Neutrophil (primary cell): ENCODE measurements at regions not wholly inside any gene's neighbourhood (a gene's known extent, or its start where the extent isn't known, plus 50 kb on each side); places are given as distances from the start of the nearest gene placed in this dataset.

Experiments
- H3K27ac ChIP-seq: fragments of 200-600 bp; sonication (generic); 2 replicates; pipeline ENCODE4 v1.5.1; 2016; ENCODE audit warnings: mild to moderate bottlenecking, moderate library complexity
- H3K27me3 ChIP-seq: fragments of 200-600 bp; sonication (generic); 2 replicates; pipeline ENCODE4 v1.6.0; 2016; ENCODE audit warnings: mild to moderate bottlenecking
- H3K36me3 ChIP-seq: fragments of 200-600 bp; sonication (generic); 2 replicates; pipeline ENCODE4 v1.5.1; 2017
- H3K4me1 ChIP-seq, 2 experiments: fragments of 200-600 bp in 1 of 2; sonication (generic) in 1 of 2; 1 replicate in 1 of 2; 2 replicates in 1 of 2; pipeline versions ENCODE4 v1.5.1 to v1.6.1; 2013 to 2016; ENCODE audit warnings: low read depth in 1 of 2, low read length in 1 of 2, mild to moderate bottlenecking in 1 of 2, moderate library complexity in 1 of 2; ENCODE audit not compliant: control insufficient read depth in 1 of 2, insufficient read depth in 1 of 2
- H3K4me3 ChIP-seq, 2 experiments: fragments of 200-600 bp in 1 of 2; sonication (generic) in 1 of 2; 1 replicate in 1 of 2; 2 replicates in 1 of 2; pipeline ENCODE4 v1.5.1; 2013 to 2016; ENCODE audit warnings: low read depth in 1 of 2, low read length in 1 of 2, mild to moderate bottlenecking in 1 of 2, moderate library complexity in 1 of 2
- H3K9me3 ChIP-seq: fragments of 200-600 bp; sonication (generic); 2 replicates; pipeline ENCODE4 v1.5.1; 2016
- CTCF ChIP-seq: fragments of 200-600 bp; sonication (generic); IDR thresholded peaks from 2 replicates; pipeline ENCODE4 v1.5.1; 2016; ENCODE audit warnings: antibody characterized with exemption

- no peaks in the 10 kb centered on the region for H3K36me3 ChIP-seq
- no peaks in the 10 kb centered on the region for H3K4me1 ChIP-seq
- no peak for TF ChIP-seq CTCF
- H3K27ac ChIP-seq = no peak overlapping the region
- H3K9me3 ChIP-seq = no peaks in the 10 kb centered on the region
- no peak overlapping the region for H3K4me3 ChIP-seq
- H3K27me3 ChIP-seq = no peaks in the 10 kb centered on the region
These were observed 117.2 kb upstream of the MTNR1B start for GRCh38 chr11:92852229-92852628.

GRCh38 chr11:92852946-92853345, 116.5 kb upstream of the MTNR1B start:
- no peak overlapping the region for H3K4me3 ChIP-seq
- no peaks in the 10 kb centered on the region for H3K36me3 ChIP-seq
- no peaks in the 10 kb centered on the region for H3K9me3 ChIP-seq
- no peaks in the 10 kb centered on the region for H3K27me3 ChIP-seq
- no peak overlapping the region for H3K27ac ChIP-seq
- H3K4me1 ChIP-seq = no peaks in the 10 kb centered on the region
- TF ChIP-seq CTCF = no peak

- Histone ChIP-seq H3K36me3 (no peaks in the 10 kb centered on the region), H3K27me3 (no peaks in the 10 kb centered on the region), H3K4me1 (no peaks in the 10 kb centered on the region), H3K27ac (no peak overlapping the region), H3K4me3 (no peak overlapping the region), H3K9me3 (no peaks in the 10 kb centered on the region)
- TF ChIP-seq CTCF = no peak
These were observed 115.3 kb upstream of the MTNR1B start for GRCh38 chr11:92854162-92854561.

GRCh38 chr11:92854952-92855351, 114.5 kb upstream of the MTNR1B start:
- TF ChIP-seq CTCF = no peak
- H3K4me1 ChIP-seq = no peaks in the 10 kb centered on the region
- no peak overlapping the region for H3K4me3 ChIP-seq
- no peak overlapping the region for H3K27ac ChIP-seq
- H3K36me3 ChIP-seq = no peaks in the 10 kb centered on the region
- H3K27me3 ChIP-seq = no peaks in the 10 kb centered on the region
- H3K9me3 ChIP-seq = no peaks in the 10 kb centered on the region

GRCh38 chr11:92855607-92856405, 113.6 kb upstream of the MTNR1B start:
- H3K27me3 ChIP-seq = no peaks in the 10 kb centered on the region
- no peaks in the 10 kb centered on the region for H3K4me1 ChIP-seq
- no peaks in the 10 kb centered on the region for H3K36me3 ChIP-seq
- TF ChIP-seq CTCF = no peak
- no peak overlapping the region for H3K4me3 ChIP-seq
- H3K9me3 ChIP-seq = no peaks in the 10 kb centered on the region
- no peak overlapping the region for H3K27ac ChIP-seq
